Lower leg skin (tissue), 3 donors: ENCODE measurements at regions not wholly inside any gene's neighbourhood (a gene's known extent, or its start where the extent isn't known, plus 50 kb on each side); places are given as distances from the start of the nearest gene placed in this dataset.

Experiments used
- POLR2A ChIP-seq, 2 donors: fragments of 450-650 bp; IDR thresholded peaks; one replicate each; pipeline ENCODE4 v1.6.1; 2016 to 2017; ENCODE audit warnings: antibody characterized with exemption in 2 of 2, mild to moderate bottlenecking in 1 of 2, moderate library complexity in 1 of 2
- TF ChIP-seq, protein P1 (sequence below), 3 donors: fragments of 450-650 bp; IDR thresholded peaks; one replicate each; pipeline ENCODE4 v1.5.1; 2016; ENCODE audit warnings: antibody characterized with exemption in 3 of 3, mild to moderate bottlenecking in 3 of 3, moderate library complexity in 2 of 3

- TF ChIP-seq, protein P1, sequence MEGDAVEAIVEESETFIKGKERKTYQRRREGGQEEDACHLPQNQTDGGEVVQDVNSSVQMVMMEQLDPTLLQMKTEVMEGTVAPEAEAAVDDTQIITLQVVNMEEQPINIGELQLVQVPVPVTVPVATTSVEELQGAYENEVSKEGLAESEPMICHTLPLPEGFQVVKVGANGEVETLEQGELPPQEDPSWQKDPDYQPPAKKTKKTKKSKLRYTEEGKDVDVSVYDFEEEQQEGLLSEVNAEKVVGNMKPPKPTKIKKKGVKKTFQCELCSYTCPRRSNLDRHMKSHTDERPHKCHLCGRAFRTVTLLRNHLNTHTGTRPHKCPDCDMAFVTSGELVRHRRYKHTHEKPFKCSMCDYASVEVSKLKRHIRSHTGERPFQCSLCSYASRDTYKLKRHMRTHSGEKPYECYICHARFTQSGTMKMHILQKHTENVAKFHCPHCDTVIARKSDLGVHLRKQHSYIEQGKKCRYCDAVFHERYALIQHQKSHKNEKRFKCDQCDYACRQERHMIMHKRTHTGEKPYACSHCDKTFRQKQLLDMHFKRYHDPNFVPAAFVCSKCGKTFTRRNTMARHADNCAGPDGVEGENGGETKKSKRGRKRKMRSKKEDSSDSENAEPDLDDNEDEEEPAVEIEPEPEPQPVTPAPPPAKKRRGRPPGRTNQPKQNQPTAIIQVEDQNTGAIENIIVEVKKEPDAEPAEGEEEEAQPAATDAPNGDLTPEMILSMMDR (IDR thresholded peaks at IDR 0.05) = no peak
- TF ChIP-seq POLR2A (IDR thresholded peaks at IDR 0.05) = no peak
Measured at GRCh38 chr13:109422161-109422560, 364.2 kb downstream of the IRS2 start.
